ENCODE measurements at regions not wholly inside any gene's neighbourhood (a gene's known extent, or its start where the extent isn't known, plus 50 kb on each side); places are given as distances from the start of the nearest gene placed in this dataset.

DNA sequence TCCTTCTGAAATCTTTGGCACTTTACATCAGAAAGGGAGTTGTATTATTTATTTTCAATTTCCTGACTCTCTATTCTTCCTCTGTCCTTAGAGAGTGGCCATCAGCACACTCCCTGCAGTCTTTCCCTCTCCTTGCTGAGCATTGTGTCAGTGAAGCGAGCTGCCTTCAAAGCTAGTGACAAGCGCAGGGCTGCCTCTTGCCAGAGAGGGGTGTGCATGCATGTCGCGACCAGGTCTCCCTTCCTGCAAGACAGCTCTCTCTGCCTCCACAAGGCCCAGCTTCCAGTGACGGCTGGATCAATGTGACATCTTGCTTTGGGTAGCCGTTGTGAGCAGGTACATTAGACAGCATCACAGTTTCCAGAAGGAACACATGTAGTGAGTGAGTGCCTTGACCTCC, 810.9 kb upstream of the TENM3 start:
- BruUV-seq (replicated peaks): no TSS peak
- ATAC-seq (ENCODE audit: low read depth) (no peak), DNase-seq (no peak)
- no peak overlapping the region for H4K8ac ChIP-seq (ENCODE audit: low read depth in 2 of 2, low read length in 2 of 2)
- H3K56ac ChIP-seq (ENCODE audit: extremely low read depth, insufficient read depth, low read length): no peak overlapping the region
- no peak overlapping the region for H3K4me2 ChIP-seq (ENCODE audit: low read depth, low read length)
- ChIA-PET POLR2A (ENCODE audit: unreplicated experiment) (no interaction called here), CTCF (no interaction called here)
- H3K14ac ChIP-seq (replicated peaks; ENCODE audit: low read depth, low read length): no peak overlapping the region
- no peak overlapping the region for H4K91ac ChIP-seq (ENCODE audit: insufficient read depth, low read depth, low read length)
- no peak for TF ChIP-seq SMC3 (IDR thresholded peaks at IDR 0.05; ENCODE audit: low read depth, low read length)
- TF ChIP-seq NFE2L2 (IDR thresholded peaks at IDR 0.05; ENCODE audit: low read depth, low read length): no peak
- TF ChIP-seq RAD21 (IDR thresholded peaks at IDR 0.05; ENCODE audit: low read length): no peak
- TF ChIP-seq CEBPB (IDR thresholded peaks at IDR 0.05; ENCODE audit: low read depth, low read length): no peak
- TF ChIP-seq RCOR1 (IDR thresholded peaks at IDR 0.05; ENCODE audit: insufficient replicate concordance, low read length): no peak
- no peak for TF ChIP-seq MAFK (IDR thresholded peaks at IDR 0.05; ENCODE audit: low read depth, low read length)
- no peak overlapping the region for H2AK9ac ChIP-seq (replicated peaks; ENCODE audit: low read depth, low read length, poor library complexity)
- H3K79me1 ChIP-seq (ENCODE audit: low read depth in 1 of 2, low read length in 2 of 2): no peaks in the 10 kb centered on the region
- in situ Hi-C loops (cut with MboI; ENCODE audit: low sequenced_read_pairs) (no loop called here), dilution Hi-C loops (cut with HindIII; ENCODE audit: low sequenced_read_pairs, unreplicated experiment) (no loop called here), intact Hi-C loops (cut with micrococcal nuclease) (no loop called here)
- no peak overlapping the region for H4K5ac ChIP-seq (ENCODE audit: low read depth, low read length)
- no CpG with 5 or more reads among the region's 6 CpGs for WGBS, 2 experiments (ENCODE audit: extremely low coverage in 2 of 2, insufficient read length in 1 of 2)
- no peak overlapping the region for H3K4me3 ChIP-seq (ENCODE audit: insufficient read depth, low read depth, low read length)
- no peak overlapping the region for H3K9ac ChIP-seq (ENCODE audit: low read depth, low read length)
- no peaks in the 10 kb centered on the region for H3K9me3 ChIP-seq (ENCODE audit: control insufficient read depth, insufficient read depth, low read length)
- H2BK120ac ChIP-seq (ENCODE audit: low read depth, low read length): no peak overlapping the region
- no peak overlapping the region for H3K23ac ChIP-seq (ENCODE audit: low read depth, low read length)
- no peak overlapping the region for H2AFZ ChIP-seq (replicated peaks; ENCODE audit: low read length, poor library complexity)
- H3K27me3 ChIP-seq (ENCODE audit: control insufficient read depth, insufficient read depth, low read length): no peaks in the 10 kb centered on the region
- H2BK5ac ChIP-seq (ENCODE audit: low read depth, low read length, poor library complexity, severe bottlenecking): no peak overlapping the region
- no peak overlapping the region for H3K4ac ChIP-seq (ENCODE audit: low read depth, low read length)
- no peaks in the 10 kb centered on the region for H3K9me1 ChIP-seq (ENCODE audit: insufficient read depth, low read length)
- no peak overlapping the region for H3K27ac ChIP-seq (ENCODE audit: insufficient read depth, low read length)
- no peak overlapping the region for H2AK5ac ChIP-seq (ENCODE audit: low read depth, low read length)
- H3K4me1 ChIP-seq (ENCODE audit: control insufficient read depth, insufficient read depth, low read length): no peaks in the 10 kb centered on the region
- no peak overlapping the region for H2BK15ac ChIP-seq (ENCODE audit: low read depth, low read length)
- no peaks in the 10 kb centered on the region for H4K20me1 ChIP-seq (ENCODE audit: insufficient read depth, low read length)
- no peak overlapping the region for H3K18ac ChIP-seq (ENCODE audit: low read depth, low read length)
- no peak overlapping the region for H2BK20ac ChIP-seq (ENCODE audit: low read depth, low read length)
- H3K36me3 ChIP-seq (ENCODE audit: control insufficient read depth, insufficient read depth, low read length): no peaks in the 10 kb centered on the region

All from IMR-90 (cell line).